Neural cell (in vitro differentiated cells): ENCODE measurements at regions not wholly inside any gene's neighbourhood (a gene's known extent, or its start where the extent isn't known, plus 50 kb on each side); places are given as distances from the start of the nearest gene placed in this dataset.

Source experiments
- H2AFZ ChIP-seq: fragments of 200-600, 300-800 bp; sonication (generic), shearing (Covaris generic); 2 replicates; pipeline ENCODE4 v1.6.0; 2014; ENCODE audit warnings: low read depth, mild to moderate bottlenecking, antibody characterized with exemption, low read length, moderate library complexity
- H3F3A ChIP-seq: fragments of 200-600 bp; shearing (Covaris generic); 2 replicates; pipeline ENCODE4 v1.6.1; 2016; ENCODE audit warnings: mild to moderate bottlenecking, moderate library complexity, mixed read lengths, antibody characterized with exemption, low read length; ENCODE audit not compliant: insufficient read depth, poor library complexity, severe bottlenecking
- H3K27ac ChIP-seq: fragments of 200-600, 300-800 bp; sonication (generic), shearing (Covaris generic); 2 replicates; pipeline ENCODE4 v1.5.1; 2014; ENCODE audit warnings: mild to moderate bottlenecking, low read length, moderate library complexity
- H3K27me3 ChIP-seq: fragments of 300-800, 200-600 bp; sonication (generic), shearing (Covaris generic); 2 replicates; pipeline ENCODE4 v1.6.0; 2014; ENCODE audit warnings: mild to moderate bottlenecking, low read depth, low read length, moderate library complexity; ENCODE audit not compliant: insufficient read depth
- H3K36me3 ChIP-seq: fragments of 300-800, 200-600 bp; sonication (generic), shearing (Covaris generic); 2 replicates; pipeline ENCODE4 v1.5.1; 2014; ENCODE audit warnings: mild to moderate bottlenecking, antibody characterized with exemption, low read length, moderate library complexity; ENCODE audit not compliant: insufficient read depth
- H3K4me2 ChIP-seq: fragments of 300-800, 200-600 bp; sonication (generic), shearing (Covaris generic); 2 replicates; pipeline ENCODE4 v1.6.0; 2014; ENCODE audit warnings: mild to moderate bottlenecking, low read length
- H3K4me3 ChIP-seq: fragments of 300-800, 200-600 bp; sonication (generic), shearing (Covaris generic); 2 replicates; pipeline ENCODE4 v1.5.1; 2014; ENCODE audit warnings: mild to moderate bottlenecking, low read length, moderate library complexity
- H3K79me2 ChIP-seq: fragments of 200-600 bp; shearing (Covaris generic); replicated peaks from 2 replicates; pipeline ENCODE4 v1.6.0; 2014; ENCODE audit warnings: mild to moderate bottlenecking, low read length, moderate library complexity; ENCODE audit not compliant: insufficient read depth
- H3K9ac ChIP-seq: fragments of 300-800, 200-600 bp; sonication (generic), shearing (Covaris generic); 2 replicates; pipeline ENCODE4 v1.6.1; 2016; ENCODE audit warnings: mild to moderate bottlenecking, low read length, mixed read lengths
- H3K9me2 ChIP-seq: fragments of 200-600 bp; shearing (Covaris generic); 2 replicates; pipeline ENCODE4 v1.6.1; 2016; ENCODE audit warnings: mild to moderate bottlenecking, low read length, mixed read lengths; ENCODE audit not compliant: insufficient read depth
- H3K9me3 ChIP-seq: fragments of 200-600, 300-800 bp; sonication (generic), shearing (Covaris generic); 2 replicates; pipeline ENCODE4 v1.6.1; 2016; ENCODE audit warnings: mild to moderate bottlenecking, mixed run types, low read length, moderate library complexity, mixed read lengths
- H4K20me1 ChIP-seq: fragments of 200-600 bp; shearing (Covaris generic); 2 replicates; pipeline ENCODE4 v1.6.1; 2016; ENCODE audit warnings: mild to moderate bottlenecking, mixed run types; ENCODE audit not compliant: insufficient read depth
- EP300 ChIP-seq: fragments of 450-650 bp; conservative IDR thresholded peaks from 2 replicates; pipeline ENCODE4 v1.6.1; 2014; ENCODE audit warnings: antibody characterized with exemption, mild to moderate bottlenecking, moderate library complexity; ENCODE audit not compliant: poor library complexity, severe bottlenecking
- EZH2 ChIP-seq: fragments of 200-600, 300-800 bp; shearing (Covaris generic), sonication (generic); IDR thresholded peaks from 2 replicates; pipeline ENCODE4 v1.6.1; 2014; ENCODE audit warnings: antibody characterized with exemption, low read length, borderline replicate concordance, mild to moderate bottlenecking; ENCODE audit not compliant: insufficient read depth, poor library complexity, severe bottlenecking
- MXI1 ChIP-seq: fragments of 450-650 bp; conservative IDR thresholded peaks from 2 replicates; pipeline ENCODE4 v1.6.1; 2014; ENCODE audit warnings: antibody characterized with exemption, mild to moderate bottlenecking; ENCODE audit not compliant: poor library complexity, severe bottlenecking
- POLR2AphosphoS5 ChIP-seq: IDR thresholded peaks from 2 replicates; pipeline ENCODE4 v1.6.1; 2012
- RAD21 ChIP-seq: fragments of 450-650 bp; conservative IDR thresholded peaks from 2 replicates; pipeline ENCODE4 v1.6.1; 2014; ENCODE audit warnings: antibody characterized with exemption, mild to moderate bottlenecking, moderate library complexity
- SMC3 ChIP-seq: fragments of 450-650 bp; conservative IDR thresholded peaks from 2 replicates; pipeline ENCODE4 v1.6.1; 2014; ENCODE audit warnings: antibody characterized with exemption, mild to moderate bottlenecking, moderate library complexity; ENCODE audit not compliant: poor library complexity
- TF ChIP-seq, protein P1 (sequence below): IDR thresholded peaks from 2 replicates; pipeline ENCODE4 v1.6.1; 2012; ENCODE audit warnings: borderline replicate concordance
- TF ChIP-seq, protein P2 (sequence below): fragments of 450-650 bp; IDR thresholded peaks from 2 replicates; pipeline ENCODE4 v1.5.1; 2014; ENCODE audit warnings: antibody characterized with exemption, mild to moderate bottlenecking, moderate library complexity; ENCODE audit not compliant: poor library complexity, severe bottlenecking

DNA sequence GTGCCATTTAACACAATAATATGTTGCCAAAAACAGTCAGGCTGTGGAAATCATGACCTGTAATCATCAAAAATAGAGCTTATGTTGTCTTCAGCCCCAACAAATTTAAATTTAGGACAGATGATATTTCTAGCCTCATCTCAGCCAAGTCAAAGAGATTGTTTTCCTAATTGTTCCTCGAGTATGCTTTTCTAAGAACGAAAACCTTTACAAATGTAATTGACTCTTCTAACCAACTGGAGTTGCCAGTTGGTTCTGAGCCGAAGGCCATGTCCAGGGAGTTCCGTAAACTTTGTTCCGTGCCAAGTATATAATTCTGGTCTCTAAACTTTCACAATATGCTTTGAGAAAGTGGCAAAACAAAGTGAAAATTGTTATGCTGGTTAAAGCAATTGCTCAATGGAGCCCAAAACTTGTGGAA lies 160.8 kb downstream of the CEMIP2 start:
- H3K4me2 ChIP-seq, result no peak overlapping the region
- no peaks in the 10 kb centered on the region for H3K9me2 ChIP-seq
- H4K20me1 ChIP-seq, result no peaks in the 10 kb centered on the region
- no peak for TF ChIP-seq SMC3
- TF ChIP-seq POLR2AphosphoS5, result no peak
- no peak for TF ChIP-seq MXI1
- TF ChIP-seq RAD21, result no peak
- TF ChIP-seq, protein P1, sequence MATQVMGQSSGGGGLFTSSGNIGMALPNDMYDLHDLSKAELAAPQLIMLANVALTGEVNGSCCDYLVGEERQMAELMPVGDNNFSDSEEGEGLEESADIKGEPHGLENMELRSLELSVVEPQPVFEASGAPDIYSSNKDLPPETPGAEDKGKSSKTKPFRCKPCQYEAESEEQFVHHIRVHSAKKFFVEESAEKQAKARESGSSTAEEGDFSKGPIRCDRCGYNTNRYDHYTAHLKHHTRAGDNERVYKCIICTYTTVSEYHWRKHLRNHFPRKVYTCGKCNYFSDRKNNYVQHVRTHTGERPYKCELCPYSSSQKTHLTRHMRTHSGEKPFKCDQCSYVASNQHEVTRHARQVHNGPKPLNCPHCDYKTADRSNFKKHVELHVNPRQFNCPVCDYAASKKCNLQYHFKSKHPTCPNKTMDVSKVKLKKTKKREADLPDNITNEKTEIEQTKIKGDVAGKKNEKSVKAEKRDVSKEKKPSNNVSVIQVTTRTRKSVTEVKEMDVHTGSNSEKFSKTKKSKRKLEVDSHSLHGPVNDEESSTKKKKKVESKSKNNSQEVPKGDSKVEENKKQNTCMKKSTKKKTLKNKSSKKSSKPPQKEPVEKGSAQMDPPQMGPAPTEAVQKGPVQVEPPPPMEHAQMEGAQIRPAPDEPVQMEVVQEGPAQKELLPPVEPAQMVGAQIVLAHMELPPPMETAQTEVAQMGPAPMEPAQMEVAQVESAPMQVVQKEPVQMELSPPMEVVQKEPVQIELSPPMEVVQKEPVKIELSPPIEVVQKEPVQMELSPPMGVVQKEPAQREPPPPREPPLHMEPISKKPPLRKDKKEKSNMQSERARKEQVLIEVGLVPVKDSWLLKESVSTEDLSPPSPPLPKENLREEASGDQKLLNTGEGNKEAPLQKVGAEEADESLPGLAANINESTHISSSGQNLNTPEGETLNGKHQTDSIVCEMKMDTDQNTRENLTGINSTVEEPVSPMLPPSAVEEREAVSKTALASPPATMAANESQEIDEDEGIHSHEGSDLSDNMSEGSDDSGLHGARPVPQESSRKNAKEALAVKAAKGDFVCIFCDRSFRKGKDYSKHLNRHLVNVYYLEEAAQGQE, result no peak
- TF ChIP-seq EZH2, result no peak
- no peak for TF ChIP-seq EP300
- no peak overlapping the region for H2AFZ ChIP-seq
- H3K9me3 ChIP-seq, result peaks cover 10% of the 10 kb centered on the region
- no peaks in the 10 kb centered on the region for H3F3A ChIP-seq
- no peaks in the 10 kb centered on the region for H3K79me2 ChIP-seq
- no peak overlapping the region for H3K4me3 ChIP-seq
- H3K27ac ChIP-seq, result no peak overlapping the region
- H3K27me3 ChIP-seq, result no peaks in the 10 kb centered on the region
- H3K9ac ChIP-seq, result no peak overlapping the region
- H3K36me3 ChIP-seq, result no peaks in the 10 kb centered on the region

DNA sequence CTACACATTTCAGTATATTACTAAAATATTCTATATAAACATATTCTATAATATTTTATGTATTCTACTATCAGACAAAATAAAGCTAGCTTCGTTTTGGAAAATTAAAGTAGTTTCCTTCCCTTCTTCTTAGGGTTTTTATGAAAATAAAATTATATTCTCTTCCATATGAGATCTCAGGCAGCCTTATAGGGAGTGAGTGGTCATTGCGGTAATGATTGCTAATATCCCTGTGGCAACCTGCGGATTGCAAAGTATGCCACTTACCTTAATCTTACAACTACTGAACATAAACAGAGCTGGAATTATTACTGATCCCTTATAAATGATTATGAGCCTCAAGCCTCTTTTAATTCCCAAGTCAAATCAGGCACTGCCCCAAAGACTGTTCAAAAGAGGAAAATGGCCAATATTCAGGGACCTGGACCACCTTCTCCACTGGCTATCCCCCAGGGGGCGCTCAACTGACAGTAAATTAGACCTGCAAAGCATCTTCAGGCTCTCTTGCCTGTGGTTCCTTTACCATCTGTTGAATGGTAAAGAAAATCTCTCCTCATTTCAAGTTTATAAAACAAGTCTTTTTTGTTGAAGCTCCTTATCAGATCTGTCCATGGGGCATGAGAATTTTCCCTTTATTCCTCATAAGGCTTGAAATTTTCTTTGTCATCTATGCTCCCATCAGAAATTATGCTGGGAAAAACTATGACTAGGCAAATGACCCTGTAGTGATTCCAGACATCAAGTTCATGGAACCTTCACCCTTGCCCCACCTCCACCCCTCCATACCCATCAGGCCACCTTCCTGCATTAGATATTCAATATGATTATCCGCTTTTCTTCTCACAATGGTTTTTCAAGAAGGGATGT lies 163.9 kb downstream of the CEMIP2 start:
- TF ChIP-seq, protein P2, sequence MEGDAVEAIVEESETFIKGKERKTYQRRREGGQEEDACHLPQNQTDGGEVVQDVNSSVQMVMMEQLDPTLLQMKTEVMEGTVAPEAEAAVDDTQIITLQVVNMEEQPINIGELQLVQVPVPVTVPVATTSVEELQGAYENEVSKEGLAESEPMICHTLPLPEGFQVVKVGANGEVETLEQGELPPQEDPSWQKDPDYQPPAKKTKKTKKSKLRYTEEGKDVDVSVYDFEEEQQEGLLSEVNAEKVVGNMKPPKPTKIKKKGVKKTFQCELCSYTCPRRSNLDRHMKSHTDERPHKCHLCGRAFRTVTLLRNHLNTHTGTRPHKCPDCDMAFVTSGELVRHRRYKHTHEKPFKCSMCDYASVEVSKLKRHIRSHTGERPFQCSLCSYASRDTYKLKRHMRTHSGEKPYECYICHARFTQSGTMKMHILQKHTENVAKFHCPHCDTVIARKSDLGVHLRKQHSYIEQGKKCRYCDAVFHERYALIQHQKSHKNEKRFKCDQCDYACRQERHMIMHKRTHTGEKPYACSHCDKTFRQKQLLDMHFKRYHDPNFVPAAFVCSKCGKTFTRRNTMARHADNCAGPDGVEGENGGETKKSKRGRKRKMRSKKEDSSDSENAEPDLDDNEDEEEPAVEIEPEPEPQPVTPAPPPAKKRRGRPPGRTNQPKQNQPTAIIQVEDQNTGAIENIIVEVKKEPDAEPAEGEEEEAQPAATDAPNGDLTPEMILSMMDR, result peak; percentile 27
- TF ChIP-seq SMC3, result no peak
- H3K27ac ChIP-seq, result no peak overlapping the region
- no peaks in the 10 kb centered on the region for H3F3A ChIP-seq
- H4K20me1 ChIP-seq, result no peaks in the 10 kb centered on the region
- H3K79me2 ChIP-seq, result no peaks in the 10 kb centered on the region
- H2AFZ ChIP-seq, result no peak overlapping the region
- H3K36me3 ChIP-seq, result no peaks in the 10 kb centered on the region
- H3K4me2 ChIP-seq, result no peak overlapping the region
- H3K9me2 ChIP-seq, result no peaks in the 10 kb centered on the region
- no peaks in the 10 kb centered on the region for H3K27me3 ChIP-seq
- H3K4me3 ChIP-seq, result no peak overlapping the region
- no peaks in the 10 kb centered on the region for H3K9me3 ChIP-seq
- H3K9ac ChIP-seq, result no peak overlapping the region
